GM21619 (cell line): ENCODE measurements at regions not wholly inside any gene's neighbourhood (a gene's known extent, or its start where the extent isn't known, plus 50 kb on each side); places are given as distances from the start of the nearest gene placed in this dataset.
A peak's percentile ranks its signal among the peaks of the same experiment; 100 is the strongest.

ENCODE experiments used
- ATAC-seq: cut with Tn5 transposase; IDR thresholded peaks from one replicate; pipeline ENCODE4 v1.9.1; 2021; ENCODE audit not compliant: unreplicated experiment

- no peak for ATAC-seq
Measured at GRCh38 chr16:86087011-86087895, 188.3 kb downstream of the IRF8 start.

GRCh38 chr16:86087896-86088230 is 188.9 kb downstream of the IRF8 start:
- no peak for ATAC-seq

- no peak for ATAC-seq
Measured at GRCh38 chr16:86088287-86088686, 189.3 kb downstream of the IRF8 start.

GRCh38 chr16:86088816-86089215 is 189.9 kb downstream of the IRF8 start:
- no peak for ATAC-seq

GRCh38 chr16:86089334-86089900 is 190.5 kb downstream of the IRF8 start:
- ATAC-seq, result no peak

- peak; percentile 74 for ATAC-seq
Measured at GRCh38 chr16:86089991-86090390, 191.0 kb downstream of the IRF8 start.

- no peak for ATAC-seq
Measured at GRCh38 chr16:86090461-86091170, 191.7 kb downstream of the IRF8 start.

- no peak for ATAC-seq
Measured at GRCh38 chr16:86091976-86092375, 193.0 kb downstream of the IRF8 start.

GRCh38 chr16:86092586-86093480 is 193.9 kb downstream of the IRF8 start:
- ATAC-seq, result no peak

- ATAC-seq, result no peak
Measured at GRCh38 chr16:86093801-86094750, 195.1 kb downstream of the IRF8 start.

- ATAC-seq, result no peak
Measured at GRCh38 chr16:86095131-86095752, 196.3 kb downstream of the IRF8 start.

GRCh38 chr16:86095906-86096485 is 197.0 kb downstream of the IRF8 start:
- ATAC-seq, result no peak

- ATAC-seq, result no peak
Measured at GRCh38 chr16:86096850-86097249, 197.9 kb downstream of the IRF8 start.

- ATAC-seq, result no peak
Measured at GRCh38 chr16:86099326-86099725, 200.4 kb downstream of the IRF8 start.

- ATAC-seq, result no peak
Measured at GRCh38 chr16:86100205-86101136, 201.5 kb downstream of the IRF8 start.

- ATAC-seq, result no peak
Measured at GRCh38 chr16:86101137-86101896, 202.4 kb downstream of the IRF8 start.

GRCh38 chr16:86101897-86102157 is 202.9 kb downstream of the IRF8 start:
- ATAC-seq, result no peak

- ATAC-seq, result no peak
Measured at GRCh38 chr16:86103320-86103719, 204.4 kb downstream of the IRF8 start.
